Retinal pigment epithelial cell (primary cell): ENCODE measurements at regions not wholly inside any gene's neighbourhood (a gene's known extent, or its start where the extent isn't known, plus 50 kb on each side); places are given as distances from the start of the nearest gene placed in this dataset.
"Not testable (repeated sequence)": the region's sequence is repeated elsewhere in the genome, so short reads cannot be mapped to it uniquely, and the experiment has no call there.

Experiments used
- DNase-seq: peaks from one replicate; pipeline ENCODE4 v3.0.0-alpha.2; 2010; ENCODE audit warnings: low read depth
- H3K4me3 ChIP-seq: 2 replicates; pipeline ENCODE4 v1.5.1; 2011; ENCODE audit warnings: mild to moderate bottlenecking, low read length, control low read depth, moderate library complexity
- CTCF ChIP-seq: conservative IDR thresholded peaks from 2 replicates; pipeline ENCODE4 v1.5.1; 2011; ENCODE audit warnings: low read depth, low read length, control low read depth, inconsistent platforms

GRCh38 chr2:62641410-62641843 is 64.1 kb upstream of the EHBP1 start:
- no peak for DNase-seq
- no peak overlapping the region for H3K4me3 ChIP-seq
- no peak for TF ChIP-seq CTCF

GRCh38 chr2:62631160-62632085 is 74.1 kb upstream of the EHBP1 start:
- no peak for TF ChIP-seq CTCF
- no peak overlapping the region for H3K4me3 ChIP-seq
- DNase-seq: no peak

- not testable (repeated sequence) for DNase-seq, H3K4me3 ChIP-seq
Measured at GRCh38 chr2:62630206-62630605, 75.3 kb upstream of the EHBP1 start.

GRCh38 chr2:62629310-62629709 is 76.2 kb upstream of the EHBP1 start:
- H3K4me3 ChIP-seq, DNase-seq: not testable (repeated sequence)

- DNase-seq: no peak
- H3K4me3 ChIP-seq: no peak overlapping the region
- no peak for TF ChIP-seq CTCF
Measured at GRCh38 chr2:62627667-62628066, 77.8 kb upstream of the EHBP1 start.

GRCh38 chr2:62624855-62625254 is 80.7 kb upstream of the EHBP1 start:
- H3K4me3 ChIP-seq: no peak overlapping the region
- DNase-seq: no peak
- no peak for TF ChIP-seq CTCF

GRCh38 chr2:62616486-62616885 is 89.0 kb upstream of the EHBP1 start:
- not testable (repeated sequence) for H3K4me3 ChIP-seq, DNase-seq

- no peak overlapping the region for H3K4me3 ChIP-seq
- DNase-seq: no peak
- TF ChIP-seq CTCF: no peak
Measured at GRCh38 chr2:62611854-62612253, 93.7 kb upstream of the EHBP1 start.

GRCh38 chr2:62605471-62605870 is 99.5 kb upstream of the TMEM17 start:
- not testable (repeated sequence) for H3K4me3 ChIP-seq, DNase-seq
